Panc1 (cell line): ENCODE measurements at regions not wholly inside any gene's neighbourhood (a gene's known extent, or its start where the extent isn't known, plus 50 kb on each side); places are given as distances from the start of the nearest gene placed in this dataset.

Experiments
- CTCF ChIP-seq: fragments of 450-650 bp; IDR thresholded peaks from 2 replicates; pipeline ENCODE4 v1.5.1; 2017; ENCODE audit warnings: mild to moderate bottlenecking
- POLR2AphosphoS5 ChIP-seq: IDR thresholded peaks from 2 replicates; pipeline ENCODE4 v1.6.1; 2012; ENCODE audit warnings: mild to moderate bottlenecking, low read depth, low read length, moderate library complexity
- SIN3A ChIP-seq: IDR thresholded peaks from 2 replicates; pipeline ENCODE4 v1.6.1; 2012; ENCODE audit warnings: low read depth, mild to moderate bottlenecking, low read length, moderate library complexity, borderline replicate concordance; ENCODE audit not compliant: insufficient read depth
- TCF7L2 ChIP-seq: IDR thresholded peaks from 2 replicates; pipeline ENCODE4 v1.6.1; 2011; ENCODE audit warnings: mild to moderate bottlenecking, low read depth, low read length, inconsistent platforms

- peak; percentile 84 for TF ChIP-seq CTCF
- no peak for TF ChIP-seq TCF7L2
- TF ChIP-seq SIN3A, result no peak
- no peak for TF ChIP-seq POLR2AphosphoS5
Measured at GRCh38 chr5:96601715-96602244, 60.4 kb upstream of the CAST start.
